ENCODE measurements at regions not wholly inside any gene's neighbourhood (a gene's known extent, or its start where the extent isn't known, plus 50 kb on each side); places are given as distances from the start of the nearest gene placed in this dataset.

GRCh38 chr9:28503573-28503972 is 930.3 kb upstream of the C9orf72 start:
- Histone ChIP-seq H3K4me2 (ENCODE audit: insufficient read depth, low read length) (no peak overlapping the region), H3K36me3 (ENCODE audit: control insufficient read depth in 2 of 2, extremely low read depth in 1 of 2, insufficient read depth in 2 of 2, low read length in 2 of 2) (no peaks in the 10 kb centered on the region), H3K4me1 (ENCODE audit: control insufficient read depth, extremely low read depth, insufficient read depth, low read length) (no peaks in the 10 kb centered on the region), H3K27ac (ENCODE audit: insufficient read depth, low read depth, low read length) (no peak overlapping the region), H3K4me3 (replicated peaks in 1 of 3; ENCODE audit: insufficient read depth in 1 of 3, low read depth in 1 of 3, low read length in 3 of 3) (no peak overlapping the region), H3K27me3 (ENCODE audit: control insufficient read depth in 2 of 2, insufficient read depth in 2 of 2, low read length in 2 of 2) (no peaks in the 10 kb centered on the region), H2AFZ (ENCODE audit: low read depth, low read length) (no peak overlapping the region), H3K9me1 (replicated peaks; ENCODE audit: control insufficient read depth, extremely low read depth, insufficient read depth, low read length) (no peaks in the 10 kb centered on the region), H4K20me1 (replicated peaks; ENCODE audit: control insufficient read depth, extremely low read depth, insufficient read depth, low read length) (no peaks in the 10 kb centered on the region), H3K79me2 (ENCODE audit: control insufficient read depth, insufficient read depth, low read length) (no peaks in the 10 kb centered on the region), H3K9ac (replicated peaks; ENCODE audit: extremely low read depth, insufficient read depth, low read length) (no peak overlapping the region), H3K9me3 (replicated peaks; ENCODE audit: control insufficient read depth, insufficient read depth, low read length) (peaks cover under 1% of the 10 kb centered on the region)
- CTCF ChIA-PET = no interaction called here
- TF ChIP-seq MAX (IDR thresholded peaks at IDR 0.05; ENCODE audit: insufficient read depth, insufficient read length) (no peak), GATA2 (IDR thresholded peaks at IDR 0.05; ENCODE audit: insufficient read depth, insufficient read length, low read depth, low read length) (no peak), EZH2 (IDR thresholded peaks at IDR 0.05; ENCODE audit: borderline replicate concordance, low read depth, low read length, severe bottlenecking) (no peak), JUN (IDR thresholded peaks at IDR 0.05; ENCODE audit: borderline replicate concordance, insufficient read depth, insufficient read length, low read depth) (no peak), FOS (IDR thresholded peaks at IDR 0.05; ENCODE audit: borderline replicate concordance, insufficient read depth, low read length) (no peak), POLR2AphosphoS5 (IDR thresholded peaks at IDR 0.05; ENCODE audit: insufficient read depth, low read depth, low read length) (no peak), CTCF (IDR thresholded peaks at IDR 0.05; ENCODE audit: extremely low read depth in 1 of 2, insufficient read depth in 1 of 2, low read depth in 1 of 2, low read length in 2 of 2) (no peak), POLR2A (IDR thresholded peaks at IDR 0.05; ENCODE audit: low read depth, low read length) (no peak), MYC (IDR thresholded peaks at IDR 0.05; ENCODE audit: low read depth, low read length) (no peak)
- DNase-seq (ENCODE audit: low read depth, low spot score) = no peak
- no TSS peak for BruUV-seq (replicated peaks)
- dilution Hi-C loops (cut with MboI; ENCODE audit: extremely low pct_ligation_motif_present, low sequenced_read_pairs) = no loop called here
- FAIRE-seq = no peak
- POLR2A ChIA-PET = no interaction called here
- intact Hi-C loops (cut with micrococcal nuclease) = loop anchor here (10.0 kb wide), 1 partner anchor 811 kb away; no protein-coding TSS in a partner anchor
